WTC11 (cell line): ENCODE measurements at regions not wholly inside any gene's neighbourhood (a gene's known extent, or its start where the extent isn't known, plus 50 kb on each side); places are given as distances from the start of the nearest gene placed in this dataset.

ENCODE experiments used
- NFYB ChIP-seq: sonication (generic); formaldehyde crosslinking; conservative IDR thresholded peaks from 2 replicates; pipeline ENCODE4 v1.8.0; 2022; ENCODE audit warnings: low read depth, missing genetic modification reagents
- TEAD4 ChIP-seq: sonication (generic); formaldehyde crosslinking; IDR thresholded peaks from 2 replicates; pipeline ENCODE4 v1.8.0; 2022; ENCODE audit warnings: mild to moderate bottlenecking, missing genetic modification reagents
- ZNF317 ChIP-seq: sonication (generic); formaldehyde crosslinking; IDR thresholded peaks from 2 replicates; pipeline ENCODE4 v1.8.1; 2023; ENCODE audit warnings: low read depth, mild to moderate bottlenecking, moderate library complexity, missing genetic modification reagents, borderline replicate concordance
- TF ChIP-seq, protein P1 (sequence below): fragments of 200-600 bp; IDR thresholded peaks from 2 replicates; pipeline ENCODE4 v1.8.0; 2022; ENCODE audit warnings: antibody characterized with exemption
- TF ChIP-seq, protein P2 (sequence below): sonication (generic); formaldehyde crosslinking; IDR thresholded peaks from 2 replicates; pipeline ENCODE4 v1.8.1; 2022; ENCODE audit warnings: mild to moderate bottlenecking, missing genetic modification reagents, moderate library complexity, borderline replicate concordance
- TF ChIP-seq, protein P3 (sequence below): sonication (generic); formaldehyde crosslinking; conservative IDR thresholded peaks from 2 replicates; pipeline ENCODE4 v1.8.1; 2022; ENCODE audit warnings: mild to moderate bottlenecking, missing genetic modification reagents
- TF ChIP-seq, protein P4 (sequence below): sonication (generic); formaldehyde crosslinking; IDR thresholded peaks from 2 replicates; pipeline ENCODE4 v1.8.0; 2023; ENCODE audit warnings: mild to moderate bottlenecking, missing genetic modification reagents
- TF ChIP-seq, protein P5 (sequence below): sonication (generic); formaldehyde crosslinking; IDR thresholded peaks from 2 replicates; pipeline ENCODE4 v1.8.0; 2022; ENCODE audit warnings: mild to moderate bottlenecking, missing genetic modification reagents
- TF ChIP-seq, protein P6 (sequence below): sonication (generic); formaldehyde crosslinking; IDR thresholded peaks from 2 replicates; pipeline ENCODE4 v1.8.0; 2022; ENCODE audit warnings: mild to moderate bottlenecking, missing genetic modification reagents
- TF ChIP-seq, protein P7 (sequence below): fragments of 250-450 bp; sonication (Bioruptor Pico); IDR thresholded peaks from 2 replicates; pipeline ENCODE4 v2.1.2; 2022; ENCODE audit warnings: mild to moderate bottlenecking, moderate library complexity
- TF ChIP-seq, protein P8 (sequence below): sonication (generic); formaldehyde crosslinking; IDR thresholded peaks from 2 replicates; pipeline ENCODE4 v1.8.1; 2022; ENCODE audit warnings: missing genetic modification reagents, borderline replicate concordance
- TF ChIP-seq, protein P9 (sequence below): sonication (generic); formaldehyde crosslinking; IDR thresholded peaks from 2 replicates; pipeline ENCODE4 v1.8.1; 2023; ENCODE audit warnings: mild to moderate bottlenecking, missing genetic modification reagents
- TF ChIP-seq, protein P10 (sequence below): sonication (generic); formaldehyde crosslinking; IDR thresholded peaks from 2 replicates; pipeline ENCODE4 v1.8.1; 2023; ENCODE audit warnings: mild to moderate bottlenecking, missing genetic modification reagents, moderate library complexity

DNA sequence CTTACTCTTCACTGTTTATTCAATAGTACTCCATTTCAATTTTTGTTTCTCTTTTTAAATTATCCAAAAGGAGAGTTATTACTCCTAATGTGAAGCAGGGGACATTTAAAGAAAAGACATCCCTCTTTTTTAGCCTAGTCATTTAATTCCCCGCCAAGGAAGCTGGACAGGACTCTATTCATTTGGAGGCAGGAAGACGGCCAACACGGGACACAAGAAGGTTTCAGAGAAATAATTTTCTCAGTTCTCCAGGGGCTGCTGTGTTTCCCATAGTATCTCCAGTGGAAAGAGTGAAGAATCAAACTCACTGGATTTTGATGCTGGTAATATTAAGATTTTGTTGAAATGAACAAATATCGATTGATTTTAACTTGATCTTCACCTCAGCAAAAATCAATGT, 833.7 kb downstream of the ROBO2 start:
- TF ChIP-seq, protein P1, sequence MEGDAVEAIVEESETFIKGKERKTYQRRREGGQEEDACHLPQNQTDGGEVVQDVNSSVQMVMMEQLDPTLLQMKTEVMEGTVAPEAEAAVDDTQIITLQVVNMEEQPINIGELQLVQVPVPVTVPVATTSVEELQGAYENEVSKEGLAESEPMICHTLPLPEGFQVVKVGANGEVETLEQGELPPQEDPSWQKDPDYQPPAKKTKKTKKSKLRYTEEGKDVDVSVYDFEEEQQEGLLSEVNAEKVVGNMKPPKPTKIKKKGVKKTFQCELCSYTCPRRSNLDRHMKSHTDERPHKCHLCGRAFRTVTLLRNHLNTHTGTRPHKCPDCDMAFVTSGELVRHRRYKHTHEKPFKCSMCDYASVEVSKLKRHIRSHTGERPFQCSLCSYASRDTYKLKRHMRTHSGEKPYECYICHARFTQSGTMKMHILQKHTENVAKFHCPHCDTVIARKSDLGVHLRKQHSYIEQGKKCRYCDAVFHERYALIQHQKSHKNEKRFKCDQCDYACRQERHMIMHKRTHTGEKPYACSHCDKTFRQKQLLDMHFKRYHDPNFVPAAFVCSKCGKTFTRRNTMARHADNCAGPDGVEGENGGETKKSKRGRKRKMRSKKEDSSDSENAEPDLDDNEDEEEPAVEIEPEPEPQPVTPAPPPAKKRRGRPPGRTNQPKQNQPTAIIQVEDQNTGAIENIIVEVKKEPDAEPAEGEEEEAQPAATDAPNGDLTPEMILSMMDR: no peak
- TF ChIP-seq, protein P2, sequence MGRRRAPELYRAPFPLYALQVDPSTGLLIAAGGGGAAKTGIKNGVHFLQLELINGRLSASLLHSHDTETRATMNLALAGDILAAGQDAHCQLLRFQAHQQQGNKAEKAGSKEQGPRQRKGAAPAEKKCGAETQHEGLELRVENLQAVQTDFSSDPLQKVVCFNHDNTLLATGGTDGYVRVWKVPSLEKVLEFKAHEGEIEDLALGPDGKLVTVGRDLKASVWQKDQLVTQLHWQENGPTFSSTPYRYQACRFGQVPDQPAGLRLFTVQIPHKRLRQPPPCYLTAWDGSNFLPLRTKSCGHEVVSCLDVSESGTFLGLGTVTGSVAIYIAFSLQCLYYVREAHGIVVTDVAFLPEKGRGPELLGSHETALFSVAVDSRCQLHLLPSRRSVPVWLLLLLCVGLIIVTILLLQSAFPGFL (CRISPR knock-in tag): no peak
- TF ChIP-seq, protein P3, sequence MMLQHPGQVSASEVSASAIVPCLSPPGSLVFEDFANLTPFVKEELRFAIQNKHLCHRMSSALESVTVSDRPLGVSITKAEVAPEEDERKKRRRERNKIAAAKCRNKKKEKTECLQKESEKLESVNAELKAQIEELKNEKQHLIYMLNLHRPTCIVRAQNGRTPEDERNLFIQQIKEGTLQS (CRISPR knock-in tag): no peak
- TF ChIP-seq, protein P4, sequence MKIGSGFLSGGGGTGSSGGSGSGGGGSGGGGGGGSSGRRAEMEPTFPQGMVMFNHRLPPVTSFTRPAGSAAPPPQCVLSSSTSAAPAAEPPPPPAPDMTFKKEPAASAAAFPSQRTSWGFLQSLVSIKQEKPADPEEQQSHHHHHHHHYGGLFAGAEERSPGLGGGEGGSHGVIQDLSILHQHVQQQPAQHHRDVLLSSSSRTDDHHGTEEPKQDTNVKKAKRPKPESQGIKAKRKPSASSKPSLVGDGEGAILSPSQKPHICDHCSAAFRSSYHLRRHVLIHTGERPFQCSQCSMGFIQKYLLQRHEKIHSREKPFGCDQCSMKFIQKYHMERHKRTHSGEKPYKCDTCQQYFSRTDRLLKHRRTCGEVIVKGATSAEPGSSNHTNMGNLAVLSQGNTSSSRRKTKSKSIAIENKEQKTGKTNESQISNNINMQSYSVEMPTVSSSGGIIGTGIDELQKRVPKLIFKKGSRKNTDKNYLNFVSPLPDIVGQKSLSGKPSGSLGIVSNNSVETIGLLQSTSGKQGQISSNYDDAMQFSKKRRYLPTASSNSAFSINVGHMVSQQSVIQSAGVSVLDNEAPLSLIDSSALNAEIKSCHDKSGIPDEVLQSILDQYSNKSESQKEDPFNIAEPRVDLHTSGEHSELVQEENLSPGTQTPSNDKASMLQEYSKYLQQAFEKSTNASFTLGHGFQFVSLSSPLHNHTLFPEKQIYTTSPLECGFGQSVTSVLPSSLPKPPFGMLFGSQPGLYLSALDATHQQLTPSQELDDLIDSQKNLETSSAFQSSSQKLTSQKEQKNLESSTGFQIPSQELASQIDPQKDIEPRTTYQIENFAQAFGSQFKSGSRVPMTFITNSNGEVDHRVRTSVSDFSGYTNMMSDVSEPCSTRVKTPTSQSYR (CRISPR knock-in tag): no peak
- TF ChIP-seq, protein P5, sequence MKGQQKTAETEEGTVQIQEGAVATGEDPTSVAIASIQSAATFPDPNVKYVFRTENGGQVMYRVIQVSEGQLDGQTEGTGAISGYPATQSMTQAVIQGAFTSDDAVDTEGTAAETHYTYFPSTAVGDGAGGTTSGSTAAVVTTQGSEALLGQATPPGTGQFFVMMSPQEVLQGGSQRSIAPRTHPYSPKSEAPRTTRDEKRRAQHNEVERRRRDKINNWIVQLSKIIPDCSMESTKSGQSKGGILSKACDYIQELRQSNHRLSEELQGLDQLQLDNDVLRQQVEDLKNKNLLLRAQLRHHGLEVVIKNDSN (CRISPR knock-in tag): no peak
- TF ChIP-seq, protein P6, sequence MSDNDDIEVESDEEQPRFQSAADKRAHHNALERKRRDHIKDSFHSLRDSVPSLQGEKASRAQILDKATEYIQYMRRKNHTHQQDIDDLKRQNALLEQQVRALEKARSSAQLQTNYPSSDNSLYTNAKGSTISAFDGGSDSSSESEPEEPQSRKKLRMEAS: no peak
- TF ChIP-seq, protein P7, sequence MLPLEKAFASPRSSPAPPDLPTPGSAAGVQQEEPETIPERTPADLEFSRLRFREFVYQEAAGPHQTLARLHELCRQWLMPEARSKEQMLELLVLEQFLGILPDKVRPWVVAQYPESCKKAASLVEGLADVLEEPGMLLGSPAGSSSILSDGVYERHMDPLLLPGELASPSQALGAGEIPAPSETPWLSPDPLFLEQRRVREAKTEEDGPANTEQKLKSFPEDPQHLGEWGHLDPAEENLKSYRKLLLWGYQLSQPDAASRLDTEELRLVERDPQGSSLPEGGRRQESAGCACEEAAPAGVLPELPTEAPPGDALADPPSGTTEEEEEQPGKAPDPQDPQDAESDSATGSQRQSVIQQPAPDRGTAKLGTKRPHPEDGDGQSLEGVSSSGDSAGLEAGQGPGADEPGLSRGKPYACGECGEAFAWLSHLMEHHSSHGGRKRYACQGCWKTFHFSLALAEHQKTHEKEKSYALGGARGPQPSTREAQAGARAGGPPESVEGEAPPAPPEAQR: no peak
- TF ChIP-seq, protein P8, sequence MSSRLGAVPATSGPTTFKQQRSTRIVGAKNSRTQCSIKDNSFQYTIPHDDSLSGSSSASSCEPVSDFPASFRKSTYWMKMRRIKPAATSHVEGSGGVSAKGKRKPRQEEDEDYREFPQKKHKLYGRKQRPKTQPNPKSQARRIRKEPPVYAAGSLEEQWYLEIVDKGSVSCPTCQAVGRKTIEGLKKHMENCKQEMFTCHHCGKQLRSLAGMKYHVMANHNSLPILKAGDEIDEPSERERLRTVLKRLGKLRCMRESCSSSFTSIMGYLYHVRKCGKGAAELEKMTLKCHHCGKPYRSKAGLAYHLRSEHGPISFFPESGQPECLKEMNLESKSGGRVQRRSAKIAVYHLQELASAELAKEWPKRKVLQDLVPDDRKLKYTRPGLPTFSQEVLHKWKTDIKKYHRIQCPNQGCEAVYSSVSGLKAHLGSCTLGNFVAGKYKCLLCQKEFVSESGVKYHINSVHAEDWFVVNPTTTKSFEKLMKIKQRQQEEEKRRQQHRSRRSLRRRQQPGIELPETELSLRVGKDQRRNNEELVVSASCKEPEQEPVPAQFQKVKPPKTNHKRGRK (CRISPR knock-in tag): no peak
- TF ChIP-seq TEAD4 (CRISPR knock-in tag) (no peak), ZNF317 (no peak), NFYB (CRISPR knock-in tag) (no peak)
- TF ChIP-seq, protein P9, sequence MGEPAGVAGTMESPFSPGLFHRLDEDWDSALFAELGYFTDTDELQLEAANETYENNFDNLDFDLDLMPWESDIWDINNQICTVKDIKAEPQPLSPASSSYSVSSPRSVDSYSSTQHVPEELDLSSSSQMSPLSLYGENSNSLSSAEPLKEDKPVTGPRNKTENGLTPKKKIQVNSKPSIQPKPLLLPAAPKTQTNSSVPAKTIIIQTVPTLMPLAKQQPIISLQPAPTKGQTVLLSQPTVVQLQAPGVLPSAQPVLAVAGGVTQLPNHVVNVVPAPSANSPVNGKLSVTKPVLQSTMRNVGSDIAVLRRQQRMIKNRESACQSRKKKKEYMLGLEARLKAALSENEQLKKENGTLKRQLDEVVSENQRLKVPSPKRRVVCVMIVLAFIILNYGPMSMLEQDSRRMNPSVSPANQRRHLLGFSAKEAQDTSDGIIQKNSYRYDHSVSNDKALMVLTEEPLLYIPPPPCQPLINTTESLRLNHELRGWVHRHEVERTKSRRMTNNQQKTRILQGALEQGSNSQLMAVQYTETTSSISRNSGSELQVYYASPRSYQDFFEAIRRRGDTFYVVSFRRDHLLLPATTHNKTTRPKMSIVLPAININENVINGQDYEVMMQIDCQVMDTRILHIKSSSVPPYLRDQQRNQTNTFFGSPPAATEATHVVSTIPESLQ (CRISPR knock-in tag): no peak
- TF ChIP-seq, protein P10, sequence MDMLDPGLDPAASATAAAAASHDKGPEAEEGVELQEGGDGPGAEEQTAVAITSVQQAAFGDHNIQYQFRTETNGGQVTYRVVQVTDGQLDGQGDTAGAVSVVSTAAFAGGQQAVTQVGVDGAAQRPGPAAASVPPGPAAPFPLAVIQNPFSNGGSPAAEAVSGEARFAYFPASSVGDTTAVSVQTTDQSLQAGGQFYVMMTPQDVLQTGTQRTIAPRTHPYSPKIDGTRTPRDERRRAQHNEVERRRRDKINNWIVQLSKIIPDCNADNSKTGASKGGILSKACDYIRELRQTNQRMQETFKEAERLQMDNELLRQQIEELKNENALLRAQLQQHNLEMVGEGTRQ: no peak
